ENCODE measurements at regions not wholly inside any gene's neighbourhood (a gene's known extent, or its start where the extent isn't known, plus 50 kb on each side); places are given as distances from the start of the nearest gene placed in this dataset.
A peak's percentile ranks its signal among the peaks of the same experiment; 100 is the strongest.

- DNase-seq (ENCODE audit: low spot score) = peak; percentile 27
- H3K4me2 ChIP-seq = peak overlapping the region; percentile 51
These were observed 187.8 kb downstream of the MYLK4 start for GRCh38 chr6:2562721-2563451.

DNA sequence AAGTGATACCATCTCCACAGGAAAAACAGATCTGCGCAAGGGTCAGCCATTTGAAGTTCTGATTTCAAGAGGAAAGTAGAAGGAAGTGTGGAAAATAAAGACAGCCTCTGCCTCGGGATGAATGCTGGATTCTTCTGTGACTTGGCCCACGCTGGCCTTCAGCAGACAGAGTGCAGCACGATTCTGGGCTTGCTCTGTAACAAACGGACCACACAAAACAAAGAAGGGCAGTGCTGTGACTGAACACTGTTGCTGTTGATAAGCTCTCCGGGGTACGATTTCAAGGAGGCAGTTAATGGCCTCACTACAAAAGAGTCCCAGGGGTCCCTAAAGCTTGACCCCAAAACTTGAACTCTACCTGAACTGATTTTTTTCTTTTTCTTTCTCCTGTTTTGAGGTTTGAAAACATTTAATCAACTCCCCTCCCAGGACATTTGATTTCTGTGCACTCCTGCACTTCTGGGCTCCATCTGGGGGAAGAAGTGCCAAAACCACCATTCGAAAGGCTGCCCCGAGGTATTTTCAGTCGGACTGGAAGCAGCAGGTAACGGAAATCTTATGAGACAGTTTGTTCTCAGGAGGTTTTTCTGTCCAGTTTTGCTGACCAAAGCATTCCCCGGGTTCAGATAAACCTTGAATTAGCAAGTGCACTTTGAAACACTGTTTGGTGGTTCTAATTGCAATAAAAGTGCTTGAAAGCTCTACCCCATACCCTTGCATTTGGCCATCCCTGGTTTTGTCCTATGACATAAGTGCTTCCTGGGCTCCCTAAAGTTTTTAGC is 189.6 kb downstream of the MYLK4 start:
- no peak for TF ChIP-seq CTCF (IDR thresholded peaks at IDR 0.05; ENCODE audit: poor library complexity)
- TF ChIP-seq EZH2phosphoT487 (IDR thresholded peaks at IDR 0.05; ENCODE audit: low read depth, severe bottlenecking, unreplicated experiment) = no peak
- no peak for TF ChIP-seq EZH2 (IDR thresholded peaks at IDR 0.05; ENCODE audit: borderline replicate concordance)
- no peaks in the 10 kb centered on the region for H3K27me3 ChIP-seq
- peaks cover 22% of the 10 kb centered on the region for H3K4me1 ChIP-seq (ENCODE audit: insufficient read depth)
- no peaks in the 10 kb centered on the region for H3K9me2 ChIP-seq (replicated peaks; ENCODE audit: insufficient read depth)
- H3K4me2 ChIP-seq = no peak overlapping the region
- no peaks in the 10 kb centered on the region for H3K36me3 ChIP-seq (replicated peaks; ENCODE audit: insufficient read depth, low read depth)
- WGBS (ENCODE audit: low lambda C conversion rate, missing lambda C conversion rate) = 68% methylated on average over 12 of the region's 12 CpGs
- H4K20me1 ChIP-seq (ENCODE audit: insufficient read depth, poor library complexity, severe bottlenecking) = no peaks in the 10 kb centered on the region
- no peaks in the 10 kb centered on the region for H3K9me3 ChIP-seq (ENCODE audit: low read depth)
- no peak overlapping the region for H3K27ac ChIP-seq
- no peak overlapping the region for H3K4me3 ChIP-seq
- DNase-seq (ENCODE audit: low spot score) = no peak
- H2AFZ ChIP-seq = no peak overlapping the region
- no peaks in the 10 kb centered on the region for H3K79me2 ChIP-seq

More at GRCh38 chr6:2562721-2563451, 187.8 kb downstream of the MYLK4 start:
- Histone ChIP-seq H2AFZ (no peak overlapping the region), H3K4me1 (ENCODE audit: insufficient read depth) (peaks cover 22% of the 10 kb centered on the region), H3K27ac (peak overlapping the region; percentile 84), H3K9me2 (replicated peaks; ENCODE audit: insufficient read depth) (no peaks in the 10 kb centered on the region), H4K20me1 (ENCODE audit: insufficient read depth, poor library complexity, severe bottlenecking) (no peaks in the 10 kb centered on the region), H3K79me2 (no peaks in the 10 kb centered on the region), H3K4me3 (no peak overlapping the region), H3K27me3 (no peaks in the 10 kb centered on the region), H3K36me3 (replicated peaks; ENCODE audit: insufficient read depth, low read depth) (no peaks in the 10 kb centered on the region), H3K9me3 (ENCODE audit: low read depth) (no peaks in the 10 kb centered on the region)
- no peak for TF ChIP-seq EZH2 (IDR thresholded peaks at IDR 0.05; ENCODE audit: borderline replicate concordance)
- no peak for TF ChIP-seq EZH2phosphoT487 (IDR thresholded peaks at IDR 0.05; ENCODE audit: low read depth, severe bottlenecking, unreplicated experiment)
- TF ChIP-seq CTCF (IDR thresholded peaks at IDR 0.05; ENCODE audit: poor library complexity) = no peak
- 63% methylated on average over 4 of the region's 4 CpGs for WGBS (ENCODE audit: low lambda C conversion rate, missing lambda C conversion rate)

- Histone ChIP-seq H3K27ac (no peak overlapping the region), H2AFZ (no peak overlapping the region), H3K27me3 (no peaks in the 10 kb centered on the region), H3K4me3 (no peak overlapping the region), H3K4me2 (no peak overlapping the region), H3K9me2 (replicated peaks; ENCODE audit: insufficient read depth) (no peaks in the 10 kb centered on the region), H3K36me3 (replicated peaks; ENCODE audit: insufficient read depth, low read depth) (no peaks in the 10 kb centered on the region), H3K79me2 (no peaks in the 10 kb centered on the region), H3K9me3 (ENCODE audit: low read depth) (no peaks in the 10 kb centered on the region), H4K20me1 (ENCODE audit: insufficient read depth, poor library complexity, severe bottlenecking) (no peaks in the 10 kb centered on the region), H3K4me1 (ENCODE audit: insufficient read depth) (peaks cover 22% of the 10 kb centered on the region)
- no peak for TF ChIP-seq EZH2phosphoT487 (IDR thresholded peaks at IDR 0.05; ENCODE audit: low read depth, severe bottlenecking, unreplicated experiment)
- no peak for TF ChIP-seq CTCF (IDR thresholded peaks at IDR 0.05; ENCODE audit: poor library complexity)
- TF ChIP-seq EZH2 (IDR thresholded peaks at IDR 0.05; ENCODE audit: borderline replicate concordance) = no peak
- WGBS (ENCODE audit: low lambda C conversion rate, missing lambda C conversion rate) = 90% methylated on average over 8 of the region's 8 CpGs
- DNase-seq (ENCODE audit: low spot score) = no peak
These were observed 190.4 kb downstream of the MYLK4 start for GRCh38 chr6:2560140-2560818.

Data from hepatocyte (in vitro differentiated cells).